DND-41 (cell line): ENCODE measurements at regions not wholly inside any gene's neighbourhood (a gene's known extent, or its start where the extent isn't known, plus 50 kb on each side); places are given as distances from the start of the nearest gene placed in this dataset.

Experiments
- EZH2 ChIP-seq: IDR thresholded peaks from 3 replicates; pipeline ENCODE4 v1.6.1; 2012; ENCODE audit warnings: borderline replicate concordance, low read depth, mild to moderate bottlenecking, moderate library complexity, low read length, inconsistent platforms; ENCODE audit not compliant: severe bottlenecking
- TF ChIP-seq, protein P1 (sequence below): IDR thresholded peaks from 2 replicates; pipeline ENCODE4 v1.5.1; 2012; ENCODE audit warnings: borderline replicate concordance, low read length, moderate library complexity, mild to moderate bottlenecking; ENCODE audit not compliant: poor library complexity, severe bottlenecking; ENCODE audit errors: extremely low read depth

DNA sequence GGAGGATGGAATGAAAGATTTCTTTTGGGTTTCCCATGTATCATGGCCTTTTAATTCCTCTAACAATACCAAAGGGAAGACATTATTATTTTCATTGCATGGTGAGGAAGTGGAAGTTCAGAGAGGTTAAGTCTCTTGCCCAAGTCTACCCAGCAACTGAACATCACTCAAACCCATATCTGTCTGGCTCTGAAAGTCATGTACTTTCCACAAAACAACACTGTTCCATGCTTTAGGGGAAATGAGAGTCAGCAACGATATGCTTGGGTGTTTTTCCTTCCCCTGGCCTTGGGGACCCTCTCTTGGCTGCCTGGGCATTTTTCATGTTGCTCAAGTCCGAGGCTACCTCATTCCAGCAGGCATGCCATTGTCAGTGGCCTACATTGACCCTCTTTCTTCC lies 118.8 kb downstream of the ADTRP start:
- no peak for TF ChIP-seq EZH2
- TF ChIP-seq, protein P1, sequence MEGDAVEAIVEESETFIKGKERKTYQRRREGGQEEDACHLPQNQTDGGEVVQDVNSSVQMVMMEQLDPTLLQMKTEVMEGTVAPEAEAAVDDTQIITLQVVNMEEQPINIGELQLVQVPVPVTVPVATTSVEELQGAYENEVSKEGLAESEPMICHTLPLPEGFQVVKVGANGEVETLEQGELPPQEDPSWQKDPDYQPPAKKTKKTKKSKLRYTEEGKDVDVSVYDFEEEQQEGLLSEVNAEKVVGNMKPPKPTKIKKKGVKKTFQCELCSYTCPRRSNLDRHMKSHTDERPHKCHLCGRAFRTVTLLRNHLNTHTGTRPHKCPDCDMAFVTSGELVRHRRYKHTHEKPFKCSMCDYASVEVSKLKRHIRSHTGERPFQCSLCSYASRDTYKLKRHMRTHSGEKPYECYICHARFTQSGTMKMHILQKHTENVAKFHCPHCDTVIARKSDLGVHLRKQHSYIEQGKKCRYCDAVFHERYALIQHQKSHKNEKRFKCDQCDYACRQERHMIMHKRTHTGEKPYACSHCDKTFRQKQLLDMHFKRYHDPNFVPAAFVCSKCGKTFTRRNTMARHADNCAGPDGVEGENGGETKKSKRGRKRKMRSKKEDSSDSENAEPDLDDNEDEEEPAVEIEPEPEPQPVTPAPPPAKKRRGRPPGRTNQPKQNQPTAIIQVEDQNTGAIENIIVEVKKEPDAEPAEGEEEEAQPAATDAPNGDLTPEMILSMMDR, result no peak
